Activated CD4-positive, alpha-beta T cell treated with anti-CD3 and anti-CD28 coated beads, Interleukin-2, amount 10 ng/mL, durations not matched to agents 7 days and 5 days (primary cell): ENCODE measurements at regions not wholly inside any gene's neighbourhood (a gene's known extent, or its start where the extent isn't known, plus 50 kb on each side); places are given as distances from the start of the nearest gene placed in this dataset.
"Not testable (repeated sequence)": the region's sequence is repeated elsewhere in the genome, so short reads cannot be mapped to it uniquely, and the experiment has no call there.

Source experiments
- CTCF ChIA-PET: fragments of 350-600 bp; sonication (Branson Sonifier 250); formaldehyde crosslinking; loops from one replicate; lab custom pipeline; 2021; ENCODE audit warnings: antibody characterized with exemption; lab: Charles Lee
- POLR2A ChIA-PET: fragments of 350-600 bp; sonication (Branson Sonifier 250); formaldehyde crosslinking; loops from one replicate; lab custom pipeline; 2021; ENCODE audit warnings: antibody characterized with exemption; lab: Charles Lee
- DNase-seq: peaks from one replicate; pipeline ENCODE4 v3.0.0-alpha.2; 2020
- H3K27ac Mint-ChIP-seq: one replicate; pipeline ENCODE4 v1.8.0; 2021; ENCODE audit warnings: mild to moderate bottlenecking, moderate library complexity, mixed read lengths
- H3K27me3 Mint-ChIP-seq: one replicate; pipeline ENCODE4 v1.8.0; 2021; ENCODE audit warnings: mixed read lengths
- H3K36me3 Mint-ChIP-seq: one replicate; pipeline ENCODE4 v1.8.0; 2021; ENCODE audit warnings: low read depth, mixed read lengths
- H3K4me1 Mint-ChIP-seq: one replicate; pipeline ENCODE4 v1.8.0; 2021; ENCODE audit warnings: mixed read lengths
- H3K4me3 Mint-ChIP-seq: one replicate; pipeline ENCODE4 v1.8.0; 2021; ENCODE audit warnings: mild to moderate bottlenecking, moderate library complexity, mixed read lengths
- H3K9me3 Mint-ChIP-seq: one replicate; pipeline ENCODE4 v1.8.0; 2021; ENCODE audit warnings: mixed read lengths

DNA sequence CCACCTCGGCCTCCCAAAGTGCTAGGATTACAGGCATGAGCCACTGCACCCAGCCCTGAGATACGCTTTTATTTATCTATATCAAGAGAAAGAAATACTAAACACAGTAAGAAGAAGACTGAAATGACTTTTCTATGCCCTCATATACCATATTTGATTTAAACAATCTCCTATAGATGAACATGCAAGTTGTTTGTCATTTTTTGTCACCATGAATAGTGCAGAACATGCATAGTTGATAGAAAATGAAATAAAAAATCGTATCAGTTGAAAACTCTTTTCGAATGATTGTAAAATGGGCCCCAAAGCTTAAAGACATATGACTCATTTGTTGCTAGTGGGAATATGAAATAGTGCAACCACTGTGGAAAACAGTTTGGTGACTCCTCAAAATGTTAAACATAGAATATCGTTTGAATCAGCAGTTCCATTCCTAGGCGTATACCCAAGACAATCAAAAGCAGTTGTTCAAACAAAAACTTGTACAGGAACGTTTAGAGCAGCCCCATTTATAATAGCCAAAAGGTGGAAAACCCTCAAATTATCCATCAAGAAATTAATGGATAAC, 61.4 kb upstream of the ANKH start:
- Mint-ChIP-seq H3K27me3 (peaks cover 4% of the 10 kb centered on the region), H3K27ac (no peak overlapping the region), H3K9me3 (no peaks in the 10 kb centered on the region), H3K36me3 (no peaks in the 10 kb centered on the region), H3K4me1 (peaks cover 3% of the 10 kb centered on the region), H3K4me3 (no peak overlapping the region)
- POLR2A ChIA-PET = interaction anchor here (0.6 kb wide), 1 partner anchor 63 kb away, joined by 8 read pairs; no protein-coding TSS in a partner anchor
- CTCF ChIA-PET = no interaction called here
- DNase-seq = no peak

- no peak for DNase-seq
- ChIA-PET POLR2A (no interaction called here), CTCF (no interaction called here)
- Mint-ChIP-seq H3K36me3 (no peaks in the 10 kb centered on the region), H3K27ac (no peak overlapping the region), H3K27me3 (no peaks in the 10 kb centered on the region), H3K9me3 (no peaks in the 10 kb centered on the region), H3K4me1 (peaks cover 16% of the 10 kb centered on the region), H3K4me3 (no peak overlapping the region)
Measured at GRCh38 chr5:14930486-14930885, 58.9 kb upstream of the ANKH start.

GRCh38 chr5:14929293-14930065, 57.9 kb upstream of the ANKH start:
- ChIA-PET CTCF (no interaction called here), POLR2A (no interaction called here)
- H3K4me1 Mint-ChIP-seq = peaks cover 27% of the 10 kb centered on the region
- H3K27ac Mint-ChIP-seq = no peak overlapping the region
- no peaks in the 10 kb centered on the region for H3K9me3 Mint-ChIP-seq
- H3K27me3 Mint-ChIP-seq = no peaks in the 10 kb centered on the region
- H3K36me3 Mint-ChIP-seq = no peaks in the 10 kb centered on the region
- no peak overlapping the region for H3K4me3 Mint-ChIP-seq
- no peak for DNase-seq

GRCh38 chr5:14928661-14929060, 57.1 kb upstream of the ANKH start:
- Mint-ChIP-seq H3K4me1 (peaks cover 30% of the 10 kb centered on the region), H3K27ac (no peak overlapping the region)

DNA sequence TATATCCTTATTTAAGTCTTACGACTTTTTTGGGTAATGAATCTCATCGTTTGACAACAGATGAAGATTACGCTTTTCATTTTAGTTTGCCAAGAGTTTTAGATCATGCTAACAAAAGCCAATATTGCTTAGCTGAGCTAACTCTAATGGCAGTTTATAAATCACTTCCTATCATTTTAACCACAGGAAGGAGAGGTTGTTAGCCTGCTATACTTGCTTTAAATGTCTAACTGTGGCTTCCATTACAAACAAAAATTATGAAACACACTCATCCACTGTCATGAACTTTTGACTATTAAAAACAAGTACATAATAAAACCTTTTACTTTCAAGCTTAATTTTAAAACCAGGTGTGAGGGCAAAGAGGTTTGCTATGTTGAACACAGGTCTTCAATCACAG, 53.7 kb upstream of the ANKH start:
- Mint-ChIP-seq H3K36me3 (no peaks in the 10 kb centered on the region), H3K9me3 (no peaks in the 10 kb centered on the region), H3K4me1 (peaks cover 30% of the 10 kb centered on the region), H3K4me3 (peak overlapping the region; percentile 29), H3K27ac (peak overlapping the region; percentile 80), H3K27me3 (no peaks in the 10 kb centered on the region)
- DNase-seq = no peak
- CTCF ChIA-PET = interaction anchor here (1.0 to 1.3 kb wide), 3 partner anchors 53 to 85 kb away, joined by 3 to 4 read pairs (median 4); no protein-coding TSS in a partner anchor
- POLR2A ChIA-PET = no interaction called here

More at GRCh38 chr5:14928661-14929060, 57.1 kb upstream of the ANKH start:
- H3K36me3 Mint-ChIP-seq = no peaks in the 10 kb centered on the region
- H3K4me3 Mint-ChIP-seq = no peak overlapping the region
- POLR2A ChIA-PET = no interaction called here
- H3K9me3 Mint-ChIP-seq = no peaks in the 10 kb centered on the region
- no peaks in the 10 kb centered on the region for H3K27me3 Mint-ChIP-seq
- CTCF ChIA-PET = interaction anchor here (1.3 kb wide), 1 partner anchor 44 kb away, joined by 3 read pairs; no protein-coding TSS in a partner anchor
- DNase-seq = no peak

DNA sequence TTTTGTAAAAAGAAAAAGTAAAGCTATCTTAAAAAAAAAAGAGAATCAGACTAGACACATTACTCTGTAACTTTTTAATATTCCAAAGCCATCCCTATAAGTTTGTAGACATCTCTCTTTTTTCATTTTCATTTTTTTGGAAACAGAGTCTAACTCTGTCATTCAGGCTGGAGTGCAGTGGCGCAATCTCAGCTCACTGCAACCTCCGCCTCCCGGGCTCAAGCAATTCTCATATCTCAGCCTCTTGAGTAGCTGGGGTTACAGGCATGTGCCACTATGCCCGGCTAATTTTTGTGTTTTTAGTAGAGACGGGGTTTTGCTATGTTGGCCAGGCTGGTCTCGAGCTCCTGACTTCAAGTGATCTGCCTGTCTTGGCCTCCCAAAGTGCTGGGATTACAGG, 51.4 kb upstream of the ANKH start:
- H3K27me3 Mint-ChIP-seq, H3K27ac Mint-ChIP-seq, POLR2A ChIA-PET, H3K36me3 Mint-ChIP-seq, DNase-seq, H3K4me3 Mint-ChIP-seq, CTCF ChIA-PET, H3K9me3 Mint-ChIP-seq: not testable (repeated sequence)
- peaks cover 32% of the 10 kb centered on the region for H3K4me1 Mint-ChIP-seq

- H3K27ac Mint-ChIP-seq = no peak overlapping the region
- no peaks in the 10 kb centered on the region for H3K36me3 Mint-ChIP-seq
- H3K27me3 Mint-ChIP-seq = no peaks in the 10 kb centered on the region
- POLR2A ChIA-PET = no interaction called here
- CTCF ChIA-PET = no interaction called here
- H3K4me1 Mint-ChIP-seq = peaks cover 32% of the 10 kb centered on the region
- peaks cover 3% of the 10 kb centered on the region for H3K9me3 Mint-ChIP-seq
- H3K4me3 Mint-ChIP-seq = no peak overlapping the region
- no peak for DNase-seq
Measured at GRCh38 chr5:14922456-14922855, 50.9 kb upstream of the ANKH start.
